HG03108 (cell line): ENCODE measurements at regions not wholly inside any gene's neighbourhood (a gene's known extent, or its start where the extent isn't known, plus 50 kb on each side); places are given as distances from the start of the nearest gene placed in this dataset.
"Not testable (repeated sequence)": the region's sequence is repeated elsewhere in the genome, so short reads cannot be mapped to it uniquely, and the experiment has no call there.

Experiments
- ATAC-seq: cut with Tn5 transposase; IDR thresholded peaks from one replicate; pipeline ENCODE4 v1.9.1; 2021; ENCODE audit warnings: moderate library complexity; ENCODE audit not compliant: unreplicated experiment

DNA sequence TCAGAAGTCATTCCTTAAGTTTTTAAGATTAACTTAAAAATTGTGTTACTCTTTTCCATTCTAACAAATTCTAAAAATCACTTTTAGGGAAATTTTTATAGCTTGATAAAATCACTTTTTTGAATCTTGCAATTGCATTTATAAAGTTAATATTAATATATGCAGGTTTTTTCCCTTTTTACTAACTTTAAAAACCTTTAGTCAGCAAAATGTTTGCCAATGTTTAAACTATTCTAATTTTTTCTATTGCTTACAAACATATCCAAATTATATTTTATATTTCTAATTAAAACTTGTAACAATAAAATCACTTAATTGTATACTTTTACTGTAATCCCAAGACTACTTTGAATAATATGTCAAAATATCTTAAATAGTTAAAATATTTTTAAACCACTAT is 839.4 kb downstream of the TBL1XR1 start:
- no peak for ATAC-seq

DNA sequence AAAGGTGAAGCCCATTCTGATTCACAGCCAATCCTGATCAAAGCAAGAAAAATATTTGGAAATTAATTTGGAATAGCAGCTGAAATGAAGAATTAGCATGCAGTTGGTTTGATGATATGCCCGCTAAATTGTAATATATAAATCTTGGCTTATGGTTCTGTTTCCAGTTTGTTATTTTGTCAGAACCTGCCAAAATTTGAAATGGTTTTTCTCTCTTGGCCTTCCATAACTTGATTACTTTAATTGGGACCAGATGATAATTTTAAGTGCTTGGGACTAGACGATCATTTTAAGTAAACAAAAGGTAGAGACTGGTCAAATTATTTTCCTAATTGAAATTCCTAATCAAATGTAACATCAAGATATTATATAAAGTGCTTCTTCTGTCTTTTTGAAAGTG is 842.4 kb downstream of the TBL1XR1 start:
- no peak for ATAC-seq

DNA sequence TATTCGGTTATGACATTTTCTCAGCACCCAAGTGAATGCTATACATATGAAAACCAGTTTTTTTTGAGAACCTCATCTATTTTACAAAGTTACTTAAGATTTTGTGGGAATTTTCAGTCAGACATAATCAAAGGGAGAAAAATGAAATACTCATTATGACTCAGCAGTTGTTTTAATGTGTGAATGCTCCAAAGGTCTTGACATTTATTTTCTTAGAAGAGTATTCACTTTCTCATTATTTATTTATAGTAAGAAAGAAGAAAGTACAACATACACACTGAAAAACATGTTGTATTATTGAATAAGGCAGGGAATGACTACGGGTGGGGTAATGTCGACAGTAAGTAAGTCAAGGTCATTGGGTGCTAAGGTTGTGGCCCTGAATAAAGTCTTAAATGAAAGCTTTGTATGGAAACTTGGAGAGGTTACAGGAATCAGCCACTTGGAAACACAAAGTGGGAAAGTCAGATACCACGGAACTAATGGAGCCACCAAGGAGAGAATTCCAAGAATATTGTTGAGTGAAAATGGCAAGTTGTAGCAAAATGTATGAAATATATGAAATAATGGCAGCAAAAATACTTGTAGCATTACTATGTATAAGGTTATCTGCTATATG is 844.5 kb downstream of the TBL1XR1 start:
- no peak for ATAC-seq

DNA sequence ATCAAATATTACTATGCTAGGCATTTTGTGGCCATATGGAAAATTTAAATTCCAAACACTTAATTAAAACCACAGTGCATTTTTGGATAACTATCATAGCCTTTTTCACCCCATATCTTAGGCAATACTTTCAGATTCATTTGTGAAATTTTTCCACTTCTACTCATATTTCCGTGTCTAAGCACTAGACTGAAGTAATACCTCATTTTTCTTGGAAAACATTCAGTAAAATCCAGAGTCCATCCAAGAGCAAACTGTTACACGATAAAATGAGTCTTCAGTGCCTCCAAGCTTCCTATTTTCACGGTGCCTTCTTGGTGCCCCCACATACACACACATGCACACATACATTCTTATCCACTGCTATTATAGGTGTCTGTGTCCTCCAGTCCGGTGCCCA is 845.9 kb downstream of the TBL1XR1 start:
- ATAC-seq, result no peak

DNA sequence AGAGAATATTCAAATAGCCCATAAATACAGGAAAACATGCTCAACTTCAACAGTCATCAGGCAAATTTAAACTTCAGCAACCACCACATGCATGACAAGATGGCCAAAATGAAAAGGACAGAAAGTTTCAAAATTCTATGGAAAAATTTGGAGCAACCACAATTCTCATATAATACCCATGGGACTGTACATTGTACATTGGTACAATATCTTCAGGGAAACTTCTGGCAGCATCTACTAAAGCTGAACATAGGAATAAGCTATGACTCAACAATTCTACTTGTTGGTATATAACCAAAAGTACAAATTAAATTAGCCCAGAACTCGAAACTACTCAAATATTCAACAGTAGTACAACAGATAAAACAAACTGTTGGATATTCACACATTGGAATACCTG is 847.6 kb downstream of the TBL1XR1 start:
- ATAC-seq, result no peak

DNA sequence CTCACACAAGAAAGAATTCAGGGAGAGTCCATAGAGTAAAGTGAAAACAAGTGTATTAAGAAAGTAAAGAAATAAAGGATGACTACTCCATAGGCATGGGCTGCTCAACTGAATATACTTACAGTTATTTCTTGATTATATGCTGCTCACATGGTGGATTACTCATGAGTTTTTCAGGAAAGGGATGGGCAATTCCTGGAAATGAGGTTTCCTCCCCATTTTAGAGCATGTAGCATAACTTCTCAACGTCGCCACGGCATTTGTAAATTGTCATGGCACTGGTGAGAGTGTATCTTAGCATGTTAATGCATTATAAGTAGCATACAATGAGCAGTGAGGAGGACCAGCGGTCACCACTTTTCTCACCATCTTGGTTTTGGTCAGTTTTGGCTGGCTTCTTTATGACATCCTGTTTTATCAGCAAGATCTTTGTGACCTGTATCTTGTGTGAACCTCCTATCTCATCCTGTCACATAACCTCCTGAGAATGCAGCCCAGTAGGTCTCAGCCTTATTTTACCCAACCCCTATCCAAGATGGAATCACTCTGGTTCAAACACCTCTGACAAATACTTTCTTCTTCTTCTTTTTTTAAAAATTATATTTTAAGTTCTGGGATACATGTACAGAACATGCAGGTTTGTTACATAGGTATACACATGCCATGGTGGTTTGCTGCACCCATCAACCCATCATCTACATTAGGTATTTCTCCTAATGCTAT is 849.7 kb downstream of the TBL1XR1 start:
- ATAC-seq, result no peak

DNA sequence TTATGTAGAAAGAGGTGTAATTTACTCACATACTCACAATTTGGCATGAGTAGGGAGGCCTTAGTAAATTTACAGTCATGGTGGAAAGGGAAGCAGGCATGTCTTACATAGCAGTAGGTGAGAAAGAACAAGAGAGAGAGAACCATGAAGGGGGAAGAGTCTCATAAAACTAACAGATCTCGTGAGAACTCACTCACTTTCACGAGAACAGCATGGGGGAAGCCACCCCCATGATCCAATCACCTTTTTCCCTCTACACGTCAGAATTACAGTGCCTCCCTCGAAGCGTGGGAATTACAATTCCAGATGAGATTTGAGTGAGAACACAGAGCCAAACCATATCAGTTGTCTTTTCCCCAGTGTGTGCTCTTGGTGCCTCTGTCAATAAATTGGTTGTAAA is 855.3 kb downstream of the TBL1XR1 start:
- ATAC-seq, result no peak

DNA sequence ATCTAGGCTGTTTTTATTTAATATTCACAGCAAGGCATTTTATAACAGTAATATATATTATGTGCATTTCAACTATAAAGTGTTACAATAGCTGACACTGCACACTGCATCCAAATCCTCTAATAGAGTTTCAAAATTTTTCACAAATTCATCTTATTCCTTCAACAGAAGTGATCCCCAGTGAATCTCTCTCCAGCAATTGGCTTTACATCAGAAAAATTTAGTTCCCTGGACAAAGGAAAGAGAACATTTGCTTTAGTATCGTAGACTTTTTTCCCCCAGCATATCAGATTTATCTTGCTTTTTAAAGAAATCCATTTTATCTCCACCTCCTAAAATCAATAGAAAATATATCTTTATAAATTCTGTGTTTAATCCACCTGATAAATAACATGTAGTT is 868.6 kb downstream of the TBL1XR1 start:
- no peak for ATAC-seq

DNA sequence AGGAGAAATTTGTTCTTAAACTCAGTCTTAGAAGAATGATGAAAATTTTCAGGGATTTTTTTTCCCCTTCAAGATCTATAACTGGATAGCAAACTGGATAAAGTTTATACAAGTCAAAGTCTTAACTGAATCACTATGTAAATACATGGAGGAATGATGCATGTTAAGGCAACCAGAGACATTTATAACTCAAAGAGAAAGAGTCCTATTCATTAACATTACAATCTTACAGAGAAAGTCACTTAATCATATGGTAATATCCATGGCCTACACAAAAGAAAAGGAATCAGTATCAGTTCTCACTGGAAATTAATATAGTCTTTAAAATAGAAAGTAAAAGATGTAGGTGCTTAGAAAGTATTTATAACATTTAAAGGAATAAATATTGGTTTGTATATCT is 869.1 kb downstream of the TBL1XR1 start:
- no peak for ATAC-seq

DNA sequence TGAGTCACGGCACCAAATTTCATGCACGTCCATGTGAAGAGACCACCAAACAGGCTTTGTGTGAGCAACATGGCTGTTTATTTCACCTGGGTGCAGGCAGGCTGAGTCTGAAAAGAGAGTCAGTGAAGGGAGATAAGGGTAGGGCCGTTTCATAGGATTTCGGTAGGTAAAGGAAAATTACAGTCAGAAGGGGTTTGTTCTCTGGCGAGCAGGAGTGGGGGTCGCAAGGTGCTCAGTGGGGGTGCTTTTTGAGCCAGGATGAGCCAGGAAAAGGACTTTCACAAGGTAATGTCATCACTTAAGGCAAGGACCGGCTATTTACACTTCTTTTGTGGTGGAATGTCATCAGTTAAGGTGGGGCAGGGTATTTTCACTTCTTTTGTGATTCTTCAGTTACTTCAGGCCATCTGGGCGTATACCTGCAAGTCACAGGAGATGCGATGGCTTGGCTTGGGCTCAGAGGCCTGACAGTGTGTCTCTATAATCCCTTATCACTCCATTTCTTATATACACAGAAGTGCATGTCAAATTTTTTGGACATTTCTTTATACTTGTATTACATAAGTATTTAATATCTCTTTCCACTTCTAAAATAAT is 870.3 kb downstream of the TBL1XR1 start:
- ATAC-seq, result not testable (repeated sequence)

DNA sequence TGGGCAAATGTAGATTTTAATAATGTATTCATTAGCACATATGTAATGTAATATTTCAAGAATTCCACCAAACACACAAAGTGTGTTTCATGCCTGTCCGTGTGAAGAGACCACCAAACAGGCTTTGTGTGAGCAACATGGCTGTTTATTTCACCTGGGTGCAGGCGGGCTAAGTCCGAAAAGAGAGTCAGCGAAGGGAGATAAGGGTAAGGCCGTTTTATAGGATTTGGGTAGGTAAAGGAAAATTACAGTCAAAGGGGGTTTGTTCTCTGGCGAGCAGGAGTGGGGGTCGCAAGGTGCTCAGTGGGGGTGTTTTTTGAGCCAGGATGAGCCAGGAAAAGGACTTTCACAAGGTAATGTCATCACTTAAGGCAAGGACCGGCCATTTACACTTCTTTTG is 875.8 kb downstream of the TBL1XR1 start:
- not testable (repeated sequence) for ATAC-seq

DNA sequence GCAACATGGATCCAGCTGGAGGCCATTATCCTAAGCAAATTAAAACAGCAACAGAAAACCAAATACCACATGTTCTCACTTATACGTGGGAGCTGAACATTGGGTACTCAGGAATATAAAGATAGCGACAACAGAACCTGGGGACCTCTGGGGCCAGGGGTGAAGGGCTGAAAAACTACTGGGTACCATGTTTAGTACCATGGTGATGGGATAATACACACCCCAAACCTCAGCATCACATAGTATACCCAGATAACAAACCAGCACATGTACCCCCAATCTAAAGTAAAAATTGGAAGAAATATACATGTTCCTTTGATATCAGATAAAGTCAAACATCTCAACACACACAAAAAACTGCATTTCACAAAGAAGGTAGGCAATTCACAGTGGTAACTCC is 876.2 kb downstream of the TBL1XR1 start:
- ATAC-seq, result no peak

DNA sequence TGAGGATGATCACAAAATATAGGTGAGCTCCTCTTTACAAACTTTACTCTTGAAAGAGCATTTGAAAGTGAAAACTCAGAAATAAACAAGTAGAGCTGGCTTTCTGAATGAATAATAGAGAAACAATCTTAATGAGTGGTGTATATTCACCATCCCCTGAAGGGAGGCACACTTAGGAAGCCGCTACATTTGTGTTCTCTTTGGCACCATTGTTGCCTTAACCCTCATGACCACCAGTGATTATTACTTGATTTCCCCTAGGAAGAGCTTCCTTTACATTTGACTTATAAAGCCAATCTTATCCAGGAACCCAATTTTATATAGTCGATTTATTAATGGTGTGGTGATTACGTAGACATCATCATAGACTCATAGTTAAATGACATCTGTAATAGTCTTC is 883.9 kb downstream of the TBL1XR1 start:
- no peak for ATAC-seq

DNA sequence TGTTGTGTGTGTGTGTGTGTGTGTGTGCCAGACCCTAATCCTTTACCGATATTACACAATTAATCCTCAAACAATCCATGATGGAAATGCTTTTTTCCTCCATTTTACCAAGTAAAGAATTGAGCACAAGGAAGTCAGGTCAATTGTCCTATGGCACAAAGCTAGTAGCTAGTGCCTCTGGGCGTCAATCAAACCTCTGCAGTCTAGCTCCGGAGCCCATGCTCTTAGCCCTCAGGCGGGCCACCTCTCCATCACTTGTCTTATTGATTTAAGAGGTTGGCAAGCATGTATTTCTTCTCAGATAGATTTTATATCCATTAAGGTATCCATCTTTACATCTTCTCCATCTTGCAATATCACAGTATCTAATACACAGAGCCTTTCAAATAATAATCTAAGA is 886.6 kb downstream of the TBL1XR1 start:
- no peak for ATAC-seq

DNA sequence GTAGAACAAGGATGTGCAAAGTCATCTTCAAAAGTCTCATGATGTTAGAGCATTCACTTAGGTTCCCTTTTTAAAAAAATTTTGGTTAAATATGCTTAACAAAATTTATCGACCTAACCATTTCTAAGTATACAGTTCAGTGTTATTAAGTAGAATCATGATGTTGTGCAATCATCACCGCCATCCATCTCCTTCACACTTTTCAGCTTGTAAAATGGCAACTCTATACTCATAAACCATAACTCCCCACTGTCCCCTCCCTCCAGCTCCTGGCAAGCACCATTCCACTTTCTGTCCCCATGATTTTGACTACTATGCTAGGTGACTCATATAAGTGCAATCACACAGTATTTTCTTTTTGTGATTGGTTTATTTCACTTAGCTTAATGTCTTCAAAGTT is 895.0 kb downstream of the TBL1XR1 start:
- ATAC-seq, result no peak

DNA sequence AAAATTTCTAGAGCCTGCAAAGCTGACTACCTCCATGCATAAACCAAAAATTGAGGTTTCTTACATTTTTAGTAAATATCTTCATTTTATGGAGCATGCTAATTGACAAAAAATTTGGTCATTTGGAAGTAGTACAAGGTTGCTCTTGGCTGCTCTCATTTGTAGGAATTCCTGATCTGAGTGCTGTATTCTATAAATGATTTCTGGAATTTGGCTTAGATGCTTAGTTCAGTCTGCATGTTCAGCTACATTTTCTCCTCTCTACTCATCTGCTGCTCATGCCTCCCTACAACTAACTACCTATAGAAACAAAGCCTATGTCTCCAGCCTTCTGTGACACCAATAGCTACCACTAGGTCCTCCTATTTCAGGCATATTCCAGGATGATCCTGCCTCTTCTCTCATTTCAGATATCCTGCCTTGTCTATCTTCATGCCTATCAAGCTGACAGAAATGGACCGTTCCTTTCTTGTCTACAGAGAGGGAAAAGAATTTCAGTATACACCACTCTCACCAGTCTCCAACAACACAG is 901.1 kb downstream of the TBL1XR1 start:
- ATAC-seq, result no peak

DNA sequence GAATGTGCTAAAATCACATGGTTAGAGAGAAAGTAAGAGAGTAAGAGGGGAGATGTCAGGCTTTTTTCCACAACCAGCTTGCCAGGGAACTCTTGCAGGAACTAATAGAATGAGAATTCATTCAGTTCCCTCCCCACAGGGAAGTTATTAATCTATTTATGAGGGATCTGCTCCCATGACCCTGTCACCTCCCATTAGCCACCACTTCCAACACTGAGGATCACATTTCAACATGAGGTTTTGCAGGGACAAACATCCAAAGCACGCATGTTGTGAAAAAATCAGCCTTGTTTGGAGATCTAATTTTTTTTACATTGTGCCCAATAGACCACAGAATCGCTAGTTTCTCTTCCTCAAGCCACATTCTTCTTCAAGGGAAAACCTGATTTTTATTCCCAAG is 904.0 kb downstream of the TBL1XR1 start:
- ATAC-seq, result no peak

DNA sequence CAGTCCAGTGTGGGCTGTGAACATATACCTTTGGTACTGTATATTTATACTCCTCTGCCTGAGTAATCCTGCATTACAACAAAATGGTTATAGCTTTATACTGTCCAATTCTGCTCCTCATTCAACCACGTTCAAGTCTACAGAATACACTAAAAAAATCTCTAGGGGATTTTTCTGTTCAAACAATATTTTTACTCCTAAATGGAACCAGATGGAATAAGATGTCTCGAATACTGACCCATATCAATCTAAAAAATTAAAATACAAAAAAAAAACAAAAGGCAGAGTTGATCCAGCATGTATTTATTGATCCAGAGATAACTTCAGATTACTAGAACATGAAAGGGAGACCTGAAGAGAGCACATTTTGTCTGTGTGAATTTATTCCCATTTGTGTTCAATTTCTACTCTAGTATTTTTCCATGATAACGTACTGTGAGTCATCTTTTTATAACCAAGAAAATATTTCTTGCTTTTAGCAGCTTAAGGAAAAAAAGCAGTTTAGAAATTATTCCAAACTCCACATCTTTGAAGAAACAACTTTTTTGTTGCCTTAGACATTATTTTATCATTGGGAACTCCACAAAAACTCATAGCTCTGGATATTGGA is 910.7 kb downstream of the TBL1XR1 start:
- no peak for ATAC-seq

DNA sequence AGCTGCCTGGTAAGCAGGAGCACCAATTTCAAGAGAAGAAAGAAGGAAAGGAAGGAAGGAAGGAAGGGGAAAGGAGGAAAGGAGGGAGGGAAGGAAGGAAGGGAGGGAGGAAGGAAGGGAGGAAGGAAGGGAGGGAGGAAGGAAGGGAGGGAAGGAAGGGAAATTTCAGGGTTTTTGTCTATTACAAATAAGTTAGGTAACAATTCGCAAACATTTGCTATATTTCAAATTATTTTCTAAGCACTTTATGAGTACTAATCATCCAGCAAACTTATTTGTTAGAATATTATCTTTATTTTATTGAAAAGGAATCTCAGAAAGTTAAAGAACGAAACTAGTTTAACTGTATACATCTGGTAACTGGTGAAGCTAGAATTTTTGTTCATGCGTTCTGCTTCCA is 921.7 kb downstream of the TBL1XR1 start:
- ATAC-seq, result no peak

DNA sequence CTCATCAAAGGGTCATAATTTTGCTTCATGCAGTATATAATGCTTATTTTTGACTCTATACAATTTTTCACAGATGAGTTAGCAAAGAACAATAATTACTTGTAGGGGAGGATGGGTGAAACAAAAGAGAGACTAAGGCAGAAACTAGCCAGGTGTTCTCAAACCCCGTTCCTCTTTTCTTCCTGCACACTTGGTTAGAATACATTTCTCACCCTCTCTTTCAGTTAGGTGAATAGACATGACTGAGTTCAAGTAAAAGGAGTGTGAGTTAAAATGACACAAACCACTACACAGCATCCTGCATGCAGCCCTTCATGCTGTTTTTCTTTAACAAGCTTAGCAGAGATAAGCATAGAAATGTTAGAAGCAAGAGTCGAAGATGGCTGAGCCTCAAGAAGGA is 922.2 kb downstream of the TBL1XR1 start:
- no peak for ATAC-seq

DNA sequence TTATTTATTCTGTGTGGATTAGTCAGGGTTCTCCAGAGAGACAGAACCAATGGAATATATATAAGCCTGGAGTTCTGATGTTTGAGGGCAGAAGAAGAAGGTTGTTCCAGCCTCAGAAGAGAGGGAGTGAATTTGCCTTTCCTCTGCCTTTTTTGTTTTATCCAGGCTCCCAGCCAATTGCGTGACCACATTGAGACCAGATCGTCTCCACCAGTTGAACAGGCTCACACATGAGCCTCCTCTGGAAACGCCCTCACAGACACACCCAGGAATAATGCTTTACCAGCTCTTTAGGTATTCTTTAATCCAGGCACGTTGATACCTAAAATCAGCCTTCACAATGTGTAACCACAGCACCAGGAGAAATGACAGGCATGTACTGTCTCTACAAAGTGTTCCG is 923.1 kb downstream of the TBL1XR1 start:
- no peak for ATAC-seq

DNA sequence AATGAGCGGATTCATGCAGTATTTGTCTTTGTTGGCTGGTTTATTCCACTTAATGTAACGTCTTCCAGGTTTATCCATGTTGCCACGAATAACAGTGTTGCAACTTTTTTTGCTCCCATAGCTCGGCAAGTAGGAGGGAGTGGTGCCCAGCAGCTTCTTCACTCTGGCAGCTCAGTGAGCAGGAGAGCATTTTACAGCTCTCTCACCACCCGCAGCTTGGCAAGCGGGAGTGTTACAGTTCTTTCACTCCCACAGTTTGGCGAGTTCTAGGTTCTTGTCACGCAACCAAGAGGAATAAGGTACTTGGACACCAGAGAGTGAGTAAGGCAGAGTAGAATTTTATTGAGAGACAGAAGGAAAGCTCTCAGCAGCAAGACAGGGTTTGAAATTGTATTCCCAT is 935.2 kb downstream of the TBL1XR1 start:
- ATAC-seq, result no peak
